ENCODE measurements at regions not wholly inside any gene's neighbourhood (a gene's known extent, or its start where the extent isn't known, plus 50 kb on each side); places are given as distances from the start of the nearest gene placed in this dataset.

- DNase-seq (ENCODE audit: insufficient read length, low spot score) (no peak), FAIRE-seq (no peak)
- no peak for TF ChIP-seq CTCF (IDR thresholded peaks at IDR 0.05; ENCODE audit: insufficient read depth, missing control alignments)
Observed at GRCh38 chr4:12949719-12950490, 534.2 kb downstream of the RAB28 start.

- DNase-seq (ENCODE audit: insufficient read length, low spot score) (no peak), FAIRE-seq (no peak)
- no peak for TF ChIP-seq CTCF (IDR thresholded peaks at IDR 0.05; ENCODE audit: insufficient read depth, missing control alignments)
Observed at GRCh38 chr4:12943069-12943468, 541.1 kb downstream of the RAB28 start.

GRCh38 chr4:12933760-12934221, 550.3 kb downstream of the RAB28 start:
- TF ChIP-seq CTCF (IDR thresholded peaks at IDR 0.05; ENCODE audit: insufficient read depth, missing control alignments) = no peak
- DNase-seq (ENCODE audit: insufficient read length, low spot score) = no peak
- no peak for FAIRE-seq

GRCh38 chr4:12932203-12932788, 551.8 kb downstream of the RAB28 start:
- FAIRE-seq (no peak), DNase-seq (ENCODE audit: insufficient read length, low spot score) (no peak)
- TF ChIP-seq CTCF (IDR thresholded peaks at IDR 0.05; ENCODE audit: insufficient read depth, missing control alignments) = no peak

- DNase-seq (ENCODE audit: insufficient read length, low spot score) (no peak), FAIRE-seq (no peak)
- TF ChIP-seq CTCF (IDR thresholded peaks at IDR 0.05; ENCODE audit: insufficient read depth, missing control alignments) = no peak
Observed at GRCh38 chr4:12929784-12930183, 554.4 kb downstream of the RAB28 start.

GRCh38 chr4:12928751-12929150, 555.4 kb downstream of the RAB28 start:
- TF ChIP-seq CTCF (IDR thresholded peaks at IDR 0.05; ENCODE audit: insufficient read depth, missing control alignments) = no peak

More at GRCh38 chr4:12928751-12929150, 555.4 kb downstream of the RAB28 start:
- FAIRE-seq (no peak), DNase-seq (ENCODE audit: insufficient read length, low spot score) (no peak)

Data from D721Med (cell line).